ENCODE measurements at regions not wholly inside any gene's neighbourhood (a gene's known extent, or its start where the extent isn't known, plus 50 kb on each side); places are given as distances from the start of the nearest gene placed in this dataset.

GRCh38 chr11:37747121-37747520, 1149.1 kb upstream of the RAG2 start:
- H3K36me3 ChIP-seq = no peaks in the 10 kb centered on the region
- no peak overlapping the region for H3K4me3 ChIP-seq
- ATAC-seq = no peak
- TF ChIP-seq, protein P1, sequence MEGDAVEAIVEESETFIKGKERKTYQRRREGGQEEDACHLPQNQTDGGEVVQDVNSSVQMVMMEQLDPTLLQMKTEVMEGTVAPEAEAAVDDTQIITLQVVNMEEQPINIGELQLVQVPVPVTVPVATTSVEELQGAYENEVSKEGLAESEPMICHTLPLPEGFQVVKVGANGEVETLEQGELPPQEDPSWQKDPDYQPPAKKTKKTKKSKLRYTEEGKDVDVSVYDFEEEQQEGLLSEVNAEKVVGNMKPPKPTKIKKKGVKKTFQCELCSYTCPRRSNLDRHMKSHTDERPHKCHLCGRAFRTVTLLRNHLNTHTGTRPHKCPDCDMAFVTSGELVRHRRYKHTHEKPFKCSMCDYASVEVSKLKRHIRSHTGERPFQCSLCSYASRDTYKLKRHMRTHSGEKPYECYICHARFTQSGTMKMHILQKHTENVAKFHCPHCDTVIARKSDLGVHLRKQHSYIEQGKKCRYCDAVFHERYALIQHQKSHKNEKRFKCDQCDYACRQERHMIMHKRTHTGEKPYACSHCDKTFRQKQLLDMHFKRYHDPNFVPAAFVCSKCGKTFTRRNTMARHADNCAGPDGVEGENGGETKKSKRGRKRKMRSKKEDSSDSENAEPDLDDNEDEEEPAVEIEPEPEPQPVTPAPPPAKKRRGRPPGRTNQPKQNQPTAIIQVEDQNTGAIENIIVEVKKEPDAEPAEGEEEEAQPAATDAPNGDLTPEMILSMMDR (IDR thresholded peaks at IDR 0.05) = no peak
- H3K9me3 ChIP-seq = peaks cover 0 to 8% of the 10 kb centered on the region in 2 donors
- H3K27ac ChIP-seq = no peak overlapping the region
- no peaks in the 10 kb centered on the region for H3K27me3 ChIP-seq
- no peaks in the 10 kb centered on the region for H3K4me1 ChIP-seq
- DNase-seq = no peak
- intact Hi-C loops (cut with DNase I) = no loop called here

GRCh38 chr11:37727371-37727770, 1129.3 kb upstream of the RAG2 start:
- H3K27ac ChIP-seq = no peak overlapping the region
- H3K4me1 ChIP-seq = no peaks in the 10 kb centered on the region
- H3K9me3 ChIP-seq = no peaks in the 10 kb centered on the region
- no peak overlapping the region for H3K4me3 ChIP-seq
- TF ChIP-seq, protein P1 (IDR thresholded peaks at IDR 0.05) = no peak
- ATAC-seq = no peak
- DNase-seq = no peak
- no peaks in the 10 kb centered on the region for H3K27me3 ChIP-seq
- intact Hi-C loops (cut with DNase I) = no loop called here
- H3K36me3 ChIP-seq = peaks cover 0 to 3% of the 10 kb centered on the region in 2 donors

DNA sequence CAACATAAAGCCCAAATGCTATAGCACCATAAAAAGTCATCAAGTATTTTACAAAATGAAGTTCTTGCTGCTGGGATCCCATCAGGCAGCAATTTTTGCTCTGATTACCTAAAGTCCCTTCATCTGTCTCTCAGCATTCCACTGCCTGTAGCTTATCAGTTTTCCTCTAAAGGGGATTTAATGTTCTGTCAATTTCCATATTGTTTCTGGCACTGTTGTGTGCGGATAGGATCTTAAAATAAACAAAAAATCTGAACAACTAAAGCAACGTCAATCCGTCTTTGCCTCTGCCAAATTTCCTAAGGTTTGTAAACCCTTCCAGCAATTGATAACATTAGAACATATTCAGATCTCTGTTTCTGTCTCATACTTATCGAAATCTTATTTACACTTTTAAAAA, 1126.3 kb upstream of the RAG2 start:
- intact Hi-C loops (cut with DNase I) = no loop called here
- no peak for DNase-seq

DNA sequence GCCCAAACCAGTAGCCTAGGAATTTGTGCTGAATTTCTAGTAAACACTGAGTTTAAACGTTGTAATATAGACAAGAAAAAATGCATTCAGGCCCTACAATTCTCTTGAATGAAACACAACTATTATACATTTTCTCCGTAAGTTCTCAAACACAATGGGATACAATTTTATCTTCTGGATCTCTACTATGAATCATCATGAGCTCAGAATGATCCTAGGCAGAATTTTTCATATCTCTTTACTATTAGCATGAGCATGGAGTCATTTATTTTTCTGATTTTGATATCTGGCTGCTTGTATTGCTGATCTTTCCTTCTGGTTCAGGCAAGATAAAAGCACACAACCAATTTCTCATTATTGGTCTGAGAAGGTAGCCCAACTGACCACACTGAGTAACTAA, 1123.4 kb upstream of the RAG2 start:
- Histone ChIP-seq H3K36me3 (no peaks in the 10 kb centered on the region), H3K27me3 (no peaks in the 10 kb centered on the region), H3K4me3 (no peak overlapping the region), H3K4me1 (no peaks in the 10 kb centered on the region), H3K9me3 (no peaks in the 10 kb centered on the region), H3K27ac (no peak overlapping the region)
- DNase-seq = no peak
- intact Hi-C loops (cut with DNase I) = no loop called here
- ATAC-seq = no peak
- TF ChIP-seq, protein P1 (IDR thresholded peaks at IDR 0.05) = no peak

More for the DNA sequence above, 1126.3 kb upstream of the RAG2 start:
- TF ChIP-seq, protein P1 (IDR thresholded peaks at IDR 0.05) = no peak
- Histone ChIP-seq H3K9me3 (no peaks in the 10 kb centered on the region), H3K27ac (no peak overlapping the region), H3K36me3 (peaks cover 0 to 3% of the 10 kb centered on the region in 2 donors), H3K4me1 (no peaks in the 10 kb centered on the region), H3K4me3 (no peak overlapping the region), H3K27me3 (no peaks in the 10 kb centered on the region)
- ATAC-seq = no peak

DNA sequence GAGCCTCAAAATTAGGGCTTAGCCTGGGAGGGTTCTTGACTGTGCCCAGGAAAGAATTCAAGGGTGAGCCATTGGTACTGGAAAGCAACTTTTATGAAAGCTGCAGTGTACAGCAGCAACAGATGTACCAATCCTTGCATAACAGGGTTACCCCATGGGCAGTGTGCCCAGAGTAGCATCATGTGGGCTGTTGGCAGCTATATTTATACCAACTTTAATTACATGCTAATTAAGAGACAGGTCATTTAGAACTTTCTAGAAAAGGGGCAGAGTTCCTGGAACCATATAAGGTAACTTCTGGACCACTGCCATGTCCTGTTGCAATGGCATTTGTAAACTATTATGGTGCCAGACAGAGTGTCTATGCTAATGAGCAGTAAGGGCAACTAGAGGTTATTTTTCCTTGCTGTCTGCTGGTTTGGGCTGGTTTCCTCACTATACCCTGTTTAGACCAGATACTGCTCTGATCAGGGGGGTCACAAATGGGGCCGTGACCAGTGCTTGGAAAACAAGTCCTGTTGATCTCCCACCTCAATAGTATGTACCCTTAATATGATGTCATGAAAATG, 1120.5 kb upstream of the RAG2 start:
- Histone ChIP-seq H3K27me3 (no peaks in the 10 kb centered on the region), H3K4me1 (no peaks in the 10 kb centered on the region), H3K9me3 (no peaks in the 10 kb centered on the region), H3K4me3 (no peak overlapping the region), H3K27ac (no peak overlapping the region), H3K36me3 (no peaks in the 10 kb centered on the region)
- TF ChIP-seq, protein P1 (IDR thresholded peaks at IDR 0.05) = no peak
- no peak for DNase-seq
- ATAC-seq = no peak
- intact Hi-C loops (cut with DNase I) = no loop called here
